HL-60/S4 treated with phorbol 12-myristate 13-acetate at 8.2 ng/mL for 4 days and 3 days (cell line): ENCODE measurements at regions not wholly inside any gene's neighbourhood (a gene's known extent, or its start where the extent isn't known, plus 50 kb on each side); places are given as distances from the start of the nearest gene placed in this dataset.

ENCODE experiments used
- in situ Hi-C: fragments of 300-500 bp; cut with MboI; formaldehyde crosslinking; loops from 2 replicates; pipeline ENCODE4 v1.15.0; 2022; ENCODE audit warnings: low sequenced_read_pairs

- in situ Hi-C loops: loop anchor here (25.0 kb wide), 1 partner anchor 428 kb away; no protein-coding TSS in a partner anchor
These were observed 55.6 kb upstream of the BCL2L14 start for GRCh38 chr12:12015073-12015685.

GRCh38 chr12:12016284-12017100, 54.2 kb upstream of the BCL2L14 start:
- in situ Hi-C loops: loop anchor here (25.0 kb wide), 1 partner anchor 429 kb away; no protein-coding TSS in a partner anchor

GRCh38 chr12:12017135-12017581, 53.6 kb upstream of the BCL2L14 start:
- in situ Hi-C loops: loop anchor here (25.0 kb wide), 1 partner anchor 430 kb away; no protein-coding TSS in a partner anchor

GRCh38 chr12:12017798-12018197, 52.9 kb upstream of the BCL2L14 start:
- in situ Hi-C loops: loop anchor here (25.0 kb wide), 1 partner anchor 430 kb away; no protein-coding TSS in a partner anchor

DNA sequence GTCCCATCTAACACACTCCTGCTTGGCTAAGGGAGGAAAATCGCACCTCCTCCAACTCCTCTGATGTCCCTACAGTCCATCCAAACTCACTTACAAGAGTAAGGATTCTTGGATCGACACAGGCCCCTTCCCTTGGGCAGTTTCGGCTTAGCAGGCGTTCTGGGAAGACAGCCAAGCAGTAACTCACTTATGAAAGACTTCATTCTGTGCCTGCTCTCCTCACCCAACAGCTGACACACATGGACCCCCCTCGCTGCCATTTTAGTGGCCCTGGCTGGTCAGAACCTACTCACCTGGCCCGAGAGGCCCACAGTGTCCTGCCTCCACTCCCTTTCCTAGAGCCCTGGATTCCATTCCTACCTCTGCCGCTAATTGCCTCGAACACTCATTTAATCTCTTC, 52.3 kb upstream of the BCL2L14 start:
- in situ Hi-C loops: loop anchor here (25.0 kb wide), 1 partner anchor 431 kb away; no protein-coding TSS in a partner anchor

DNA sequence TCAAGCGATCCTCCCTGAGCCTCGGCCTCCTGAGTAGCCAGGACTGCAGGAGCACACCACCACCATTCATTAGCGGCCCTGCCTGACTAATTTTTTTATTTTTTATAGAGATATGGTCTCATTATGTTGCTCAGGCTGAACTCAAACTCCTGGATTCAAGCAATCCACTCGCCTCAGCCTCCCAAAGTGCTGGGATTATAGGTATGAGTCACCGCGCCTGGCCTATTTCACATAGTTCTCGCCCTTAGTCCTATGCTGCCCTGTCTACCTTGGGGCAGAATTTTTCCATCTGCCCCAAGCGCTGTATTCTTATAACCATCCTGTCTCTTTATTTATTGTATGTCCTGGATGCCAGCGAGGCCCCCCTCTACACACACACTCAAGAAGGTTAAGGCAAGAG, 50.9 kb upstream of the BCL2L14 start:
- in situ Hi-C loops: loop anchor here (10.0 to 25.0 kb wide), 2 partner anchors 165 to 433 kb away; no protein-coding TSS in a partner anchor

DNA sequence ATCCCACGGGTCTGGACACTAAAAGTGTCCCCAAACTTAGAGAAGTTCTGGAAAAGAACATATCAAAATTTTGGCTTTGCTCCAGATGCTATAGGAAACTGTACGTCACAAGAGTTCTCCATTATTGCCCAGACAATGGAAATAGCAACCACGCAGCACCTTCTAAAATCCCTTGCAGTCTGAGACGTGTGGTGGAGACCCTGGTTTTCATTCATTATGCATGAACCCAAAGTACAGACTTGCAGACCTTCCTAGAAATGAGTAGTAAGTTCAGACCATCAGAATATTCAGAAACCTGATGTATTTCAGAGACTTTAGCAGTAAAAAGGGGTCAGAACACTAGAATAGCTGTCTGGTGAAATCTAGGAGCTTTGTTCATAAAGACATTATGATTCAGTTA, 50.0 kb upstream of the BCL2L14 start:
- in situ Hi-C loops: loop anchor here (10.0 to 25.0 kb wide), 2 partner anchors 166 to 433 kb away; no protein-coding TSS in a partner anchor
